ENCODE measurements at regions not wholly inside any gene's neighbourhood (a gene's known extent, or its start where the extent isn't known, plus 50 kb on each side); places are given as distances from the start of the nearest gene placed in this dataset.
"Not testable (repeated sequence)": the region's sequence is repeated elsewhere in the genome, so short reads cannot be mapped to it uniquely, and the experiment has no call there.

GRCh38 chr3:158882445-158882844, 80.6 kb downstream of the MFSD1 start:
- no peak for DNase-seq

- no peak for DNase-seq
Observed at GRCh38 chr3:158896729-158897128, 94.9 kb downstream of the MFSD1 start.

- no peak for DNase-seq
Observed at GRCh38 chr3:158906749-158907148, 104.9 kb downstream of the MFSD1 start.

- DNase-seq: no peak
Observed at GRCh38 chr3:158908187-158908734, 106.4 kb downstream of the MFSD1 start.

- DNase-seq: no peak
Observed at GRCh38 chr3:158909870-158910269, 108.0 kb downstream of the MFSD1 start.

GRCh38 chr3:158911586-158911985, 109.7 kb downstream of the MFSD1 start:
- DNase-seq: no peak

GRCh38 chr3:158912188-158912587, 110.3 kb downstream of the MFSD1 start:
- DNase-seq: no peak

- DNase-seq: no peak
Observed at GRCh38 chr3:158912621-158913020, 110.8 kb downstream of the MFSD1 start.

GRCh38 chr3:158916111-158916510, 114.3 kb downstream of the MFSD1 start:
- DNase-seq: no peak

- peak in 3 of 14 donors; percentile 7 to 19 (median 15) for DNase-seq
Observed at GRCh38 chr3:158918008-158918407, 116.2 kb downstream of the MFSD1 start.

- no peak for DNase-seq
Observed at GRCh38 chr3:158918451-158918850, 116.6 kb downstream of the MFSD1 start.

GRCh38 chr3:158920371-158920770, 118.5 kb downstream of the MFSD1 start:
- no peak for DNase-seq

GRCh38 chr3:158925021-158925420, 123.2 kb downstream of the MFSD1 start:
- peak in 2 of 14 donors; percentile 11 to 15 for DNase-seq

GRCh38 chr3:158925828-158926494, 124.1 kb downstream of the MFSD1 start:
- DNase-seq: no peak

GRCh38 chr3:158935846-158936245, 134.0 kb downstream of the MFSD1 start:
- no peak for DNase-seq

- DNase-seq: no peak
Observed at GRCh38 chr3:158936530-158937113, 134.8 kb downstream of the MFSD1 start.

- DNase-seq: no peak
Observed at GRCh38 chr3:158950178-158950901, 148.5 kb downstream of the MFSD1 start.

GRCh38 chr3:158953131-158953530, 151.3 kb downstream of the MFSD1 start:
- no peak for DNase-seq

GRCh38 chr3:158954420-158954819, 152.6 kb downstream of the MFSD1 start:
- DNase-seq: no peak

GRCh38 chr3:158957777-158958176, 155.9 kb downstream of the MFSD1 start:
- not testable (repeated sequence) for DNase-seq

- DNase-seq: no peak
Observed at GRCh38 chr3:158958873-158959272, 157.0 kb downstream of the MFSD1 start.

- no peak for DNase-seq
Observed at GRCh38 chr3:158961471-158961870, 159.6 kb downstream of the MFSD1 start.

- no peak for DNase-seq
Observed at GRCh38 chr3:158961911-158962310, 160.1 kb downstream of the MFSD1 start.

GRCh38 chr3:158970006-158970405, 168.2 kb downstream of the MFSD1 start:
- no peak for DNase-seq

All from C1 segment of cervical spinal cord (tissue), 14 donors.